ENCODE measurements at regions not wholly inside any gene's neighbourhood (a gene's known extent, or its start where the extent isn't known, plus 50 kb on each side); places are given as distances from the start of the nearest gene placed in this dataset.

- TF ChIP-seq, protein P1, sequence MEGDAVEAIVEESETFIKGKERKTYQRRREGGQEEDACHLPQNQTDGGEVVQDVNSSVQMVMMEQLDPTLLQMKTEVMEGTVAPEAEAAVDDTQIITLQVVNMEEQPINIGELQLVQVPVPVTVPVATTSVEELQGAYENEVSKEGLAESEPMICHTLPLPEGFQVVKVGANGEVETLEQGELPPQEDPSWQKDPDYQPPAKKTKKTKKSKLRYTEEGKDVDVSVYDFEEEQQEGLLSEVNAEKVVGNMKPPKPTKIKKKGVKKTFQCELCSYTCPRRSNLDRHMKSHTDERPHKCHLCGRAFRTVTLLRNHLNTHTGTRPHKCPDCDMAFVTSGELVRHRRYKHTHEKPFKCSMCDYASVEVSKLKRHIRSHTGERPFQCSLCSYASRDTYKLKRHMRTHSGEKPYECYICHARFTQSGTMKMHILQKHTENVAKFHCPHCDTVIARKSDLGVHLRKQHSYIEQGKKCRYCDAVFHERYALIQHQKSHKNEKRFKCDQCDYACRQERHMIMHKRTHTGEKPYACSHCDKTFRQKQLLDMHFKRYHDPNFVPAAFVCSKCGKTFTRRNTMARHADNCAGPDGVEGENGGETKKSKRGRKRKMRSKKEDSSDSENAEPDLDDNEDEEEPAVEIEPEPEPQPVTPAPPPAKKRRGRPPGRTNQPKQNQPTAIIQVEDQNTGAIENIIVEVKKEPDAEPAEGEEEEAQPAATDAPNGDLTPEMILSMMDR (IDR thresholded peaks at IDR 0.05): no peak
- TF ChIP-seq POLR2A (IDR thresholded peaks at IDR 0.05; ENCODE audit: low read depth): no peak
- no peak for TF ChIP-seq POLR2AphosphoS5 (IDR thresholded peaks at IDR 0.05)
Measured at GRCh38 chr4:33837043-33837838, 2407.1 kb downstream of the ARAP2 start.
